B cell (primary cell): ENCODE measurements at regions not wholly inside any gene's neighbourhood (a gene's known extent, or its start where the extent isn't known, plus 50 kb on each side); places are given as distances from the start of the nearest gene placed in this dataset.

Experiments
- ATAC-seq: fragments of 200-7000 bp; cut with Tn5 transposase; one replicate; pipeline ENCODE4 v1.10.0; 2021; ENCODE audit warnings: low read depth, mild to moderate bottlenecking, moderate number of reproducible peaks, moderate library complexity
- CTCF ChIA-PET: fragments of 350-600 bp; sonication (Branson Sonifier 250); formaldehyde crosslinking; loops from one replicate; lab custom pipeline; 2021; ENCODE audit warnings: antibody characterized with exemption, inconsistent platforms; lab: Charles Lee
- POLR2A ChIA-PET: fragments of 350-600 bp; sonication (Branson Sonifier 250); formaldehyde crosslinking; loops from one replicate; lab custom pipeline; 2021; ENCODE audit warnings: antibody characterized with exemption; lab: Charles Lee
- DNase-seq: peaks from one replicate; pipeline ENCODE4 v3.0.0; 2013
- H2AFZ ChIP-seq: 2 replicates; pipeline ENCODE4 v1.6.1; 2012; ENCODE audit warnings: mild to moderate bottlenecking, low read depth, low read length; ENCODE audit not compliant: insufficient read depth, poor library complexity, severe bottlenecking
- H3K27ac ChIP-seq, 2 donors: 1 replicate in 1 of 2; 2 replicates in 1 of 2; pipeline ENCODE4 v1.5.1; 2012 to 2013; ENCODE audit warnings: low read length in 2 of 2, mild to moderate bottlenecking in 2 of 2, moderate library complexity in 1 of 2
- H3K27me3 ChIP-seq, 4 experiments: fragments of 200-600 bp in 1 of 4; sonication (generic) in 1 of 4; replicated peaks in 1 of 4; 1 replicate in 2 of 4; 2 replicates in 2 of 4; pipeline versions ENCODE4 v1.6.1 to v1.7.0; 2013 to 2016; ENCODE audit warnings: low read length in 3 of 4, mild to moderate bottlenecking in 2 of 4, mixed read lengths in 1 of 4, moderate library complexity in 1 of 4; ENCODE audit not compliant: insufficient read depth in 4 of 4, control insufficient read depth in 3 of 4; ENCODE audit errors: control extremely low read depth in 1 of 4
- H3K36me3 ChIP-seq, 2 experiments: replicated peaks in 1 of 2; 1 replicate in 1 of 2; 2 replicates in 1 of 2; pipeline versions ENCODE4 v1.6.1 to v1.7.1; 2013; ENCODE audit warnings: low read length in 1 of 2; ENCODE audit not compliant: insufficient read depth in 2 of 2, control insufficient read depth in 1 of 2; ENCODE audit errors: control extremely low read depth in 1 of 2, extremely low read depth in 1 of 2
- H3K4me1 ChIP-seq, 2 donors: fragments of 200-600 bp in 1 of 2; sonication (generic) in 1 of 2; 1 replicate in 1 of 2; 2 replicates in 1 of 2; pipeline versions ENCODE4 v1.5.1 to v1.6.1; 2013 to 2017; ENCODE audit warnings: low read length in 2 of 2; ENCODE audit not compliant: control insufficient read depth in 2 of 2, insufficient read depth in 2 of 2
- H3K4me2 ChIP-seq: replicated peaks from 2 replicates; pipeline ENCODE3; 2012; ENCODE audit warnings: mild to moderate bottlenecking, low read depth, low read length; ENCODE audit not compliant: poor library complexity, severe bottlenecking
- H3K4me3 ChIP-seq, 5 experiments: fragments of 200-600 bp in 1 of 5; sonication (generic) in 1 of 5; 1 replicate in 3 of 5; 2 replicates in 2 of 5; pipeline versions ENCODE4 v1.5.1 to v1.7.0; 2011 to 2016; ENCODE audit warnings: low read length in 4 of 5, mild to moderate bottlenecking in 4 of 5, low read depth in 2 of 5, control low read depth in 1 of 5, moderate library complexity in 1 of 5; ENCODE audit not compliant: insufficient read depth in 1 of 5; ENCODE audit errors: control extremely low read depth in 1 of 5, extremely low read depth in 1 of 5
- H3K79me2 ChIP-seq: fragments of 200-600 bp; sonication (generic); one replicate; pipeline ENCODE4 v1.6.0; 2016; ENCODE audit warnings: low read length; ENCODE audit not compliant: control insufficient read depth, insufficient read depth
- H3K9ac ChIP-seq: fragments of 200-600 bp; sonication (generic); 2 replicates; pipeline ENCODE4 v1.6.1; 2017; ENCODE audit warnings: mild to moderate bottlenecking, low read length, moderate library complexity
- H3K9me3 ChIP-seq, 3 donors: one replicate each; pipeline versions ENCODE4 v1.6.1 to v1.7.1; 2013; ENCODE audit warnings: low read length in 2 of 3; ENCODE audit not compliant: control insufficient read depth in 2 of 3, insufficient read depth in 1 of 3; ENCODE audit errors: control extremely low read depth in 1 of 3
- H4K20me1 ChIP-seq: 2 replicates; pipeline ENCODE4 v1.6.0; 2012; ENCODE audit warnings: mild to moderate bottlenecking, low read length; ENCODE audit not compliant: insufficient read depth, control insufficient read depth, poor library complexity, severe bottlenecking
- H3K27ac Mint-ChIP-seq: one replicate; pipeline ENCODE4 v1.8.0; 2021; ENCODE audit warnings: mixed read lengths
- H3K27me3 Mint-ChIP-seq: one replicate; pipeline ENCODE4 v1.8.0; 2021; ENCODE audit warnings: mixed read lengths
- H3K4me1 Mint-ChIP-seq: one replicate; pipeline ENCODE4 v1.8.0; 2021; ENCODE audit warnings: mixed read lengths
- H3K4me3 Mint-ChIP-seq: one replicate; pipeline ENCODE4 v1.8.0; 2021; ENCODE audit warnings: mixed read lengths
- H3K9me3 Mint-ChIP-seq: one replicate; pipeline ENCODE4 v1.8.0; 2022; ENCODE audit warnings: mixed read lengths; ENCODE audit not compliant: insufficient read depth
- CTCF ChIP-seq: fragments of 200-600 bp; IDR thresholded peaks from one replicate; pipeline ENCODE4 v1.8.0; 2022; ENCODE audit warnings: antibody characterized with exemption, mild to moderate bottlenecking
- EZH2 ChIP-seq: IDR thresholded peaks from 2 replicates; pipeline ENCODE4 v1.6.1; 2012; ENCODE audit warnings: borderline replicate concordance, low read depth, mild to moderate bottlenecking, moderate library complexity, low read length; ENCODE audit not compliant: insufficient read depth, poor library complexity, severe bottlenecking
- WGBS: methylation state at CpG from one replicate; pipeline ENCODE4 v1.1.5; 2013; ENCODE audit warnings: missing lambda C conversion rate; ENCODE audit not compliant: insufficient coverage; 5-methylcytosine and 5-hydroxymethylcytosine counted together
- intact Hi-C: fragments of 100-400 bp; cut with micrococcal nuclease; formaldehyde crosslinking; loops from one replicate; pipeline ENCODE4 v1.10.0; 2022

GRCh38 chr15:69699096-69699495 lies 246.5 kb downstream of the RPLP1 start:
- no peak overlapping the region for H3K27ac Mint-ChIP-seq
- Histone ChIP-seq H3K4me3 (no peak overlapping the region), H3K9ac (no peak overlapping the region), H2AFZ (no peak overlapping the region), H3K79me2 (no peaks in the 10 kb centered on the region), H4K20me1 (no peaks in the 10 kb centered on the region), H3K27ac (no peak overlapping the region), H3K4me1 (peaks cover 14 to 16% of the 10 kb centered on the region in 2 donors), H3K4me2 (no peak overlapping the region), H3K9me3 (peaks cover 0 to 3% (median 0%) of the 10 kb centered on the region in 3 donors), H3K27me3 (peaks cover 0 to 3% (median 0%) of the 10 kb centered on the region in 4 experiments), H3K36me3 (no peaks in the 10 kb centered on the region)
- DNase-seq: no peak
- peaks cover 15% of the 10 kb centered on the region for H3K4me1 Mint-ChIP-seq
- TF ChIP-seq CTCF (no peak), EZH2 (no peak)
- no peaks in the 10 kb centered on the region for H3K9me3 Mint-ChIP-seq
- H3K27me3 Mint-ChIP-seq: peaks cover 7% of the 10 kb centered on the region
- POLR2A ChIA-PET: no interaction called here
- WGBS: 100% methylated on average over 1 of the region's 1 CpG
- intact Hi-C loops: no loop called here
- ATAC-seq: no peak
- H3K4me3 Mint-ChIP-seq: no peak overlapping the region
- CTCF ChIA-PET: no interaction called here

- no peak overlapping the region for H3K27ac Mint-ChIP-seq
- DNase-seq (no peak), ATAC-seq (no peak)
- no peaks in the 10 kb centered on the region for H3K9me3 Mint-ChIP-seq
- Histone ChIP-seq H3K27ac (no peak overlapping the region), H3K36me3 (no peaks in the 10 kb centered on the region), H3K9me3 (peaks cover 0 to 3% (median 0%) of the 10 kb centered on the region in 3 donors), H3K79me2 (no peaks in the 10 kb centered on the region), H3K4me1 (peaks cover 14 to 16% of the 10 kb centered on the region in 2 donors), H3K27me3 (peaks cover 0 to 3% (median 0%) of the 10 kb centered on the region in 4 experiments), H4K20me1 (no peaks in the 10 kb centered on the region), H3K9ac (no peak overlapping the region), H2AFZ (no peak overlapping the region), H3K4me2 (no peak overlapping the region), H3K4me3 (no peak overlapping the region)
- POLR2A ChIA-PET: no interaction called here
- H3K4me3 Mint-ChIP-seq: no peak overlapping the region
- peaks cover 15% of the 10 kb centered on the region for H3K4me1 Mint-ChIP-seq
- intact Hi-C loops: no loop called here
- CTCF ChIA-PET: no interaction called here
- no CpG with 5 or more reads among the region's 3 CpGs for WGBS
- H3K27me3 Mint-ChIP-seq: peaks cover 7% of the 10 kb centered on the region
- TF ChIP-seq EZH2 (no peak), CTCF (no peak)
Observed at GRCh38 chr15:69700380-69700779, 247.8 kb downstream of the RPLP1 start.
